Limb (tissue), 2 donors: ENCODE measurements at regions not wholly inside any gene's neighbourhood (a gene's known extent, or its start where the extent isn't known, plus 50 kb on each side); places are given as distances from the start of the nearest gene placed in this dataset.
"Not testable (repeated sequence)": the region's sequence is repeated elsewhere in the genome, so short reads cannot be mapped to it uniquely, and the experiment has no call there.

ENCODE experiments used
- DNase-seq, 2 donors: peaks; one replicate each; pipeline ENCODE4 v3.0.0-alpha.2; 2016; ENCODE audit errors: extremely low spot score in 2 of 2

DNA sequence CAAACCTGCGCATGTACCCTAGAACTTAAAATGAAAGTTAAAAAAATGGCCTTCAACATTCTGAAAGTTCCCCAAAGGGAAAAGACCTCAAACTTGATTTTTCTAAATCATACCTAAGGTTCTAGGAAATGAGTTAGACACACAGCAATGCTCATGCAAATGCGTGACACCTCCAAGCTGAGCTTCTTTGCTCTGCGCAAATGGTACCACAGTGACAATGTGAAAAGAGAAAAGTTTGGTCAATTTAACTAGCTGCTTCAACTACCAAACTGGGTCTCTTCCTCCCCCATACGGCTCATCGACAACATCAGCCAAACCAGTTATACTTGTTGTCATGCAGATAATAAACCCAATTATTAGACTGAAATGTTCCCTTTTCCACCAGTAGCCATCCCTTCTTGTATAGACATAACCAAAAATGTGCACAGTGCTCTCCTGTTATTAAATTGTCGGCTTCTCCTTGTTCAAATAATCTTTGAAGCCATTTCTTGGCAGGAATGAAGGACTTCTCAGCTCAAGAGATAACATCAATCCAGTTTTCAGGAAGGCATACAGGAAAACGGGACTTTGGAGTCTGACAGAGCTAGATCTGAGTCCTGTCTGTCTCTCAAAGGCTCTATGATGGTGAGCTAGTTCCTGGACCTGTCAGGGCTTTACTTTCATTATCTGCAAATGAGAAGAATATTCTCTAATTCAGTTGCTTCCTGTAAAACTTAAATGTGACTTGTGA is 185.6 kb upstream of the NR3C1 start:
- DNase-seq: no peak

GRCh38 chr5:143588121-143588520 is 184.6 kb upstream of the NR3C1 start:
- DNase-seq: not testable (repeated sequence)

DNA sequence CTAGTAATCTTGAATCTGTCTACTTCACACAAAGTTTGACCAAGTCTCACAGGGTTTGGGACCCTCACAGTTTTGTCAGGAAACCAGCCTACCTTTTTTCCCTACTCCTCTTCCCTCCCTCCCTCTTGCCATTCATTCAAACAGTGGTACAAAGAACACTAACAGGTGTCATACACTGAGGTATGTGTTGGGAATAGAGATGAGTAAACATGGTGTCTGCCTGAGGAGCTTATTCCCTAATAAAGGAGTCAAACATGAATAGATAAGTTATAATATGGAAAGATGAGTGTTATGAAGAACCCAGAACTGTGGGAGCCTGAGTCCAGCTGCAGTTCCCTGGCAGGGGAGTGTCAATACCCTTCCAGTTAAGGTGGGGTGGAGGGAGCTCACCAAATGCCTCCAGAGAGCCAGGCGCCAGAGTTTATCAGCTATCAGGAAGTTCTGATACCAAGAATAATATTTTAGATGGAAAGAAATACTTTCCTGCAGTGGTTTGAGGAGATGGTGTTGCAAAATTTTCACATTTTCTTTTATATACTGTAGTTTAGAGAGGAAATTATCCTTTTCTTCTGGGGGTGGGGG is 183.4 kb upstream of the NR3C1 start:
- DNase-seq: no peak

DNA sequence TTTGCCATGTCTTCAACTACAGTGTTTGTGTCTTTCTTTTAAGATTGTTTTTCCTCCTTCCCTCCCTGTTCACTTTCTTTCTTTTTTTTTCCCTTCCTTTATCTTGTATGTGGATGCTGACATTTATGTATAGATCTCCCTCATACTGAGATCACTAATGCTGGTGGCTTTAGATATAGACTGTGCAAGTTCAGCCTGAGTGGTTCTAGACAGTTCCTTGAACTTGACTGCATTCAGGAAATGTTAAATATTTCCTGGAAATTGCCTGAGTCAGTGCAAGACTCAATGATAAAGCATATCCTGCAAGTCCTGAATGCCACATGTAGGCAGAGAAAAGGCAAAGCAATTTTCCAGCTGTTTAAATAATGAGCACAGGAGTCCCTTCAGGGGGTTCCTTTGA is 182.5 kb upstream of the NR3C1 start:
- no peak for DNase-seq

- no peak for DNase-seq
These were observed 179.9 kb upstream of the NR3C1 start for GRCh38 chr5:143583409-143583808.

DNA sequence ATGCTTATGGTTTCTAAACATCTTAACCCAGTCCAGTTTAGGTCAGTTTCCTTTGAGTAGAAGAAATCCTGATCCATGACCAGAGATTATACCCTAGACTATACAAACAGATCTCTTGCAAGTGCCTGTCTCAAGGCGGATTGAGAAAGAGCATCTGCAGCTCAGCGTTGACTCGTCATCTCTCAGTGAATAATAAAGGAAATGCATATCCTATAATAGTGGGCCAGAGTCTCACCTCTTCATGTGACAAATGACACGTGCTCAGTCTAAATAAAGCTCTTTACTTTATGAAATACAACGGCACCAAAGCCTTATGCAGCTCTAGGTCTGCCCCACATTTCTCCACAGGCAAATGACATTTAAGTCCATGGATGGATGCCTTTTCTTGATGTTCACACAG is 179.4 kb upstream of the NR3C1 start:
- no peak for DNase-seq

- no peak for DNase-seq
These were observed 178.7 kb upstream of the NR3C1 start for GRCh38 chr5:143582176-143582575.

GRCh38 chr5:143581649-143582048 is 178.2 kb upstream of the NR3C1 start:
- DNase-seq: no peak

GRCh38 chr5:143581147-143581546 is 177.7 kb upstream of the NR3C1 start:
- DNase-seq: no peak

- peak; percentile 67 to 71 for DNase-seq
These were observed 173.4 kb upstream of the NR3C1 start for GRCh38 chr5:143576711-143577484.

DNA sequence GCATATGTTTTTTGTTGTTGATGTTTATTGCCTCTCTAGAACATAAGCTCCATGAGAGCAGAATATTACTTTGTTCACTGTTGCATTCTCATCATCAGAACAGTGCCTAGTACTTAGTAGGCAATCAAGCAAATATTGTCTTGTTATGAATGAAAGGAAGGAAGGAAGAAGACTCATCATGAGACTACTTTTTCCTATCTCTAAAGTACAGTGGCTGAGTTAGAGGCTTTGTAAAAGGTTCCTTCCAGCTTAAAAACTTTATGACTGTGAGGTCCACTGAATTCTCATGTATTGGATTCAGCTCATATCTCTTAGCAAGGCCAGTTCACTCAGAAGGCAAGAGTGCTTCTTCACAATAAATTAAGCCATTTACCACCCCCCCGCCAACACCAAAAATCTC is 171.8 kb upstream of the NR3C1 start:
- no peak for DNase-seq

DNA sequence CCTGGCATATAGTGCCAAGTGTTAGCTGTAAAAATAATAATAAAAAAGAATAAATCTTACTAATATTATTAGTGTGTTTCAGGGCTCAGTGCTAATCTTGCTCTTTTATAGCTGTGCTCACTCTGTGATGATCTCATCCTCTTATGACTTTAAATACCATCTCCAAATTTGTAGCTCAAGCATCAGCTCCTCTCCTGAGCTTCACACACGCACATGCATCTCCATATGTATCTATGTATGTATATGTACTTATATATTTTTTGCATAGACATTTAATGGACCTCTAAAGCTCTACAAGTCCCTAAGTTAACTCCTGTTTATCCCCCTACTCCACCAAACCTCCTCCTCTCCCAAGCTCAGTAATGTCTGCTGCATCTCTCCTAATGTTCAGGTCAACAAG is 170.8 kb upstream of the NR3C1 start:
- no peak for DNase-seq

GRCh38 chr5:143573568-143574170 is 170.2 kb upstream of the NR3C1 start:
- DNase-seq: no peak

DNA sequence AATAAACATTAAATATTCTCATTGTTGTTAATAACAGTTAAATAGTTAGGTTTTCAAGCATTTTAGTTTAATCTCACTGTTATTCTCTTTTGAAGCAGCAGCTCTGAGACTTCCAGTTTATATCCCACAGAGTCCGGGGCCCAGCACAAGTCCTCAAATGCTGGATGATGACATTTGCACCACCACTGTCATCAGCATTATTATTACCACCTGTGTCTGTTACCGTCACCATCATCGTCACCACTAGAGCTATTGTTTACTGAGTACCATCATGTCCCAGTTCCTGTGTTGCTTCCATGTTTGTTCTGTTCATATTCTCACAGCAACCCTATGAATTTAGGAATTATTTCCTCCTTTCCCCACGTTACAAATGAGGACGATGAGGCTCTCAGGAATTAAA is 169.2 kb upstream of the NR3C1 start:
- no peak for DNase-seq

- DNase-seq: no peak
These were observed 168.4 kb upstream of the NR3C1 start for GRCh38 chr5:143571642-143572624.

- DNase-seq: no peak
These were observed 167.5 kb upstream of the NR3C1 start for GRCh38 chr5:143570989-143571388.

DNA sequence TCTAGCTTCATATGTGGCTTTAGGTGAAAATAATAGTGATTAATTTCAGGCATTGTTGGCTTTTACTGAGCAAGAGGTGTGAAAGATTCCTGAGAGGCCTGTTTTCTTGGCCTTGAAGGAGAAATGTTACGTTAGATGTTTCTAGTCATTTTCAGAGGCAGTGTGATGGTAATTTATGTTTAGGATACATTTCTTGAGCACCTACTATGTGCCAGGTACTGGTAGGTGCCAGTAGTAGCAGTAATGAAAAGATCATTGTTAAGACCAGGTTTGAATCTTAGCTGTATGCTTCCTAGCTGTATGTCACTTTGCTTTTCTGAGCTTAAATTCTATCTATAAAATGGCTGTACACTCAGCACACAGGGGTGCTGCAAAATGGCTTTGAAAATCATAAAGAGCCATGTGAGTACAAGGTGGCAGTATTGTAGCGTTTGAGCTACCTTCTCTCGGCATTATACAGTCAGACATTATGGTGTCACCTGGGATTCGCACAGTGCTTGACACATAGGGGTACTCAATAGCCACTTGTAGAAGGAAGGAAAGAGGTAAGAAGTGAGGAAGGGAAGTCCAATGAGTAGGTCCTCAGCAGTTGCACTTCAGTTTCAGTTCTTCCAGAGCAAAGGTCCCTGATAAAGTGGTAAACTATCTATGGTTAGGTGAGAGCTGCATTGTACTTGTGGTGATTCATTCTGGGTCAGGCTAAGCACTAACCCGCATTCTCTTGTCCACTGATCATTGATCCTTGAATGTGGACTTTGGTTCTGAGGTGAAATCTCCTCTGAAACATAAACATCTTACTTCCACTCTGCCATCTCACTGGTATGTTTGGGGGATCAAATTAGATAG is 166.5 kb upstream of the NR3C1 start:
- no peak for DNase-seq

DNA sequence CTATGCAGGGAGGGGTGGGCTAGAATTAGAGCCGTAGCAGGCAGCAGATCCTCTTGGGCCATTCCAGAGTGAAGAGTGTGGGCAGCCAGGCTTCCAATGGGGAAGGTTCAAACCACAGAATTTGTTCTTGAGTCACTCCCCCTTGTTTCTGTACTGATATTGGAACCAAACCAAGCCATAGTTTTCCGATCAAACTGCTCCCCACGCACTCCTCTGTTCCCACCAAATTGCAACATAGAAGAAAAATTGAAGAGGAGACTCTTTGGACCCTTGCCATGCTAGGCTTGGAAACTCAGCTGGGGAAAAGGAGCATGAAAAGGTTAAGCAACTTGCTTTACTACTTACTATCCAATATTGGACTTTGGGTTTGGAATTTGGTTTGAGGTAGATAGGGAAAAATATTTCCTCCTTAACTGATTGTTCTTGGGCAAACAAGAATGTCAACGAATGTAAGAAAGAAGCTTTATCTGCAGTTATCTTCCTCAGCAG is 165.8 kb upstream of the NR3C1 start:
- DNase-seq: peak in 1 of 2 donors; percentile 27

GRCh38 chr5:143567583-143568504 is 164.4 kb upstream of the NR3C1 start:
- no peak for DNase-seq
